GM21825 (cell line): ENCODE measurements at regions not wholly inside any gene's neighbourhood (a gene's known extent, or its start where the extent isn't known, plus 50 kb on each side); places are given as distances from the start of the nearest gene placed in this dataset.
"Not testable (repeated sequence)": the region's sequence is repeated elsewhere in the genome, so short reads cannot be mapped to it uniquely, and the experiment has no call there.

ENCODE experiments used
- ATAC-seq: cut with Tn5 transposase; IDR thresholded peaks from one replicate; pipeline ENCODE4 v1.9.1; 2021; ENCODE audit warnings: mild to moderate bottlenecking, moderate library complexity; ENCODE audit not compliant: unreplicated experiment

DNA sequence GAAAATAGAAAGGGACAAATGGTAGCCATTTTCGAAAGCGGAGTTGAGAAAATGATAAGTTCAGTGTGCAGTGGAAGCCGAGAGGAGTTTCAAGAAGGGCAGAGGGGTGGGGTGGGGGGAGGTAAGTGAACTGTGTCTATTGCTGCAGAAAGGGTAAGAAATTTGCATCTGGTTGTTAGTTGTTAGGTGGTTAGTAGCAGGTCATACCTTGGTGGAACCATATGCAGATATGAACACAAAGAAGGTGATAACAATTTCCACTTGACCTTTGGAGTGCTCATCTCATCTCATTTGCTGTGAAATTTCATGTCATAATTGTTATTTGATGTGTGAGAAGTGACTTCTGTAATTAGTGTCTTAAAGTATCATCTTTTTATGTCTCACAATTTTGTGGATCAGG, 288.2 kb downstream of the QKI start:
- no peak for ATAC-seq

DNA sequence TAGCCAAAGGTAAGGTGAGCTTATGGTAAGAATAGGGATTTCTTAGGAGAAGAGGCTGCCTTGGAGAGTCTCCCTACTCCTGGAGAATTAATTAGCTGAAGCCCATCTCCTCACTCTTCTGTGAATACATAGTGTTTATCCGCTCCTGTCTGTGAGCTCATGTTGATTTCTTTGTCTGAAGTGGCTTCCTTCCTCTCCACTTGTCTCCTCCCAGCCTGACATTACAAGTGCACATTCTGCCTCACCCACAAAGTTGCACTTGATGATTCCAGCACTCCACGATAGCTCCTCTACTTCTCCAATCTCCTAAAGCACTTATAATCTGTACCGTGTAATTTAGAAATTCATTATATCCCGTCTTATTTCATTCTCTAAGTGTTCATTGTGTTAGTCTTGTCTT, 287.2 kb downstream of the QKI start:
- ATAC-seq: no peak

DNA sequence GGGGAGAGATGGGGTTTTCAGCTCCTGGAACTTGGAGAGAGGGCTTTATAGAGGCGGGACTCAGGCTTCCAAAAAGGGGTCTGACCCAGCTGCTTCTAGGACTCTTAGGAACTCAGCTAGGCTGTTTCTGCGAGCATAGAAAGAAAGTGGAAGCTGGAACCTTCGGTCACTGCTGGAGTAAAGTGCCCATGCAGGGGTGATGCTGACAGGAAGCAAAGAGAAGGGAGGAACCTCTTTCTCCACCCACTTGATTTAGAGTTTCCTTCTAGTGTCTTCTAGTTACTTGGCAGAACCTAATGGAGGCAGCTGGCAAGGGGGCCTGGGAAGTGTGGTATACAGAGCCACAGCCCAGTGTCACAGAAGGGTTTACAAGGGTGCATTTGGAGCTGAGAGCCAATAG, 283.6 kb downstream of the QKI start:
- ATAC-seq: no peak

DNA sequence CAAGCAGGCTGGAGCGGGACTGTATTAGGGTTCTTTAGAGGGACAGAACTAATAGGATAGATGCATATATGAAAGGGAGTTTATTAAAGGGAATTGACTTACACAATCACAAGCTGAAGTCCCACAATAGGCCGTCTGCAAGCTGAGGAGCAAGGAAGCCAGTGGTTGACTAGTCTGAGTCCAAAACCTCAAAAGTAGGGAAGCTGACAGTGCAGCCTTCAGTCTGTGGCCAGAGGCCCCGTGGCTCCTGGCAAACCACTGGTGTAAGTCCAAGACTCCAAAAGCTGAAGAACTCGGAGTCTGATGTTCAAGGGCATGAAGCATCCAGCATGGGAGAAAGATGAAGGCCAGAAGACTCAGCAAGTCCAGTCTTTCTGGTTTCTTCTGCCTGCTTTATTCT, 281.8 kb downstream of the QKI start:
- not testable (repeated sequence) for ATAC-seq

DNA sequence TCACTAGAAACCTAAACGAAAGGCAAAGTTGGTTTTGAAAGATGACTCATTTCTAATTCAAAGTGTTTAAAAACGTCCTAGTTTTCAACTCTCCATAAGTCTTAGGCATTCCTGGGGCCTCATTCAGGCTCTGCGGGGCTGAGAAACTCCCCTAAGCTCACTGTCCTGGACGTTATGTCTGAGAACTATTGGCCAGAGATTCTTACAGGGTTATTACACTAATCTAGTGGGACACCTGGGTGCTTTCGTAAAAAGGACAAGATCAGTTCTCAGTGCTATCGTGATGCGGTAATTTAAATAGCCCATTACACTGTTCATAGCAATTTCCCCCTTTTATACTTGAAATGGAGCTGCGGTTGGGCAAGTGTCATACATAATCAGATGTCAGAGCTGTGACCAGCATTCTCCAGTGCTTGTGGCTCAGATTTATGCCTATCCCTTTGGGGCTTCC, 280.9 kb downstream of the QKI start:
- ATAC-seq: no peak

DNA sequence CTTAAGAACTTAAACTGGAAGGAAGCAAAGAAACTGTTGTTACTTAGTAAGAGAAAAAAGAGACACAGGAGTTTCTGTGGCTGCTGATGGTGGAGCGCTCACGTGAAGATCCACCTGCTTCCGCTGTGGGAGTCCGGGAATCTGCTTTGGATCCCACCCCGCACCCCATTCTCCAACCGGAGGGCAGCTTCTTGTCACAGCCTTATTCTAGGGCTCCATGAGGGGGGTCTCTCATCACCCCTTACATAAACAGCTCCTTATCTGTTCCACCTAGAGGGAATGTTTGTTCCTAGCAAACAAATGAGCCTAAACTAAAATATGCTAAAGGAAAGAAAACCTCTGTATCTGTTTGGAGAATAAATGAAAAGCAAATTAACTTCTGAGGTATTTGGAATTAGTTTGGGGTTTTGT, 280.5 kb downstream of the QKI start:
- ATAC-seq: no peak

DNA sequence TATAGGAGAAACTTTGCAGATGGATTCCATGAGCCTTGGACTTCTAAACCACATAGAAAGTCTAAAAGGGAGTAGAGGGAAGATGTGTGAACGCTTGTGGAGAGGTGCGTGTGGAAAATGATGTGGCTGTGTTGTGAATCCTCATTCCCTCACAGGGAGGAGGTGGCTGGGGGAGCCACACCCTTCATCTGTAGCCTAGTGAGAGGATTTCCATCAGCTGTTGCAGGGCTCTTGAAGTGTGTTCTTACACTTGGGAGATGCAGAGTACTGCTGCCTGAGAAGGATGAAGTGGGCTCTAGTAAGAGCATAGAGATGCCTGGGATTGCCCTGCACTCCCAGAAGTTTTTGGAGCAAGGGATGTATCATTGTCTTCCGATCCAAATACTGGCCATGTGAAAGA, 279.6 kb downstream of the QKI start:
- ATAC-seq: no peak

DNA sequence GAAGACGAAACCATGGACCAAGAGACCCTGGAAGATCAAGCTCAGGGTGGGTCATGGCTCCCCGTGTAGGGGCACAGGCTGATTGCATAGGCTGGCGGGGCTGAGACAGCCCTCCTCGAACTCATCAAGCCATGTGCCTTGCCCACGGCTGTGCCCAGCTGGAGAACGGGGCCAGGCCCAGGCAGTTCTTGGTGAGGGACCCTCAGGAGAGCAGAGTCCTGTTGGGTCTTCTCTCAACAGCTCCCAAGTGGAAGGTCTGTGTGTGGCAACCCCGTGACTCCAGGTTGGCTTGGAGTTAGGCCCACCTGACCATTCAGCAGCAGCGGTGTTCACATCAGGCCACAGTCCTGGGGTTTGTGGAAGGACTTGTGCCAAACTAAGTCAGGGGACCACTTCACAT, 276.5 kb downstream of the QKI start:
- no peak for ATAC-seq

DNA sequence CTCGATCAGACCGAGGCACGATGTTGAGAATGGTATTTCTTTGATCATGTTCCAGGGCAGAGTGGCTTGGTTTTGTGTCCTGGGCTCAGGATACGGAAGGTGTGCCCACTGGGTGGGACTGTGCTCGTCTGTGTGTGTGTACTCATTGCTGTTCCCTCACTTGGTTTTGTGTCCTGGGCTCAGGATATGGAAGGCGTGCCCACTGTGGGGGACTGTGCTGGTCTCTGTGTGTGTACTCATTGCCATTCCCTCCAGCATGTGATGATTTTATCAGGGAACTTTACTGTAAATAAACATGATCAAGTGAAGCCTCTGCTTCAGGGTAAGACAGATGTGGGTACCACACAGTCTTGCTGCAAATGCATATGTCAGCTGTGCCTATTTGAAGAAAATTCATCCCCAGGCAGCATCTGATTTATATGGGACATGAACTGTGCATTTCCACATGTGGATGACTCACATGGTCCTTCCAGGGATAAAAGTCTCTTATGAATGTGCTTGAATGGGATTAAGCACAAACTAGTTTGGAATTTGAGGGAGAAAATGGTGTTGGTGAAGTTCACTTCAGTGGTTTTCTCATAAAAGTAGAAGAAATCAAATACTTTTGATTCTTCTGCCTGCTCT, 274.3 kb downstream of the QKI start:
- no peak for ATAC-seq

DNA sequence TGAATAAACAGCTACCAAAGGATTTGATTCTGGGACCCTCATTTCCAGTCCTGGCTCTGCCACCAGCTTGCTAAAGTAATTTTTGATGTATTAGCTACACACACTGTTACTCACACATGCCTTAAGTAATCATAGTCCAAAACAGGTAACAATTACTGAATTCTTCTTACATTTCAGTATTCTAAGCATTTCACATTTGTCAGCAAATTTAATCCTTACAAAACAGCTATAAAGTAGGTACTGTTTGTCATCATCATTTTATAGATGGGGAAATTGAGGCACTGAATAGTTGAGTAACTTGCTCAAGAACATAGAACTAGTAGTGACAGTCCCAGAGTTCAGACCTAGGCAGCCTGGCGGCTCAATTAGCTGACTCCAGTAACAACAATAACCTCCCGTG, 272.6 kb downstream of the QKI start:
- no peak for ATAC-seq

DNA sequence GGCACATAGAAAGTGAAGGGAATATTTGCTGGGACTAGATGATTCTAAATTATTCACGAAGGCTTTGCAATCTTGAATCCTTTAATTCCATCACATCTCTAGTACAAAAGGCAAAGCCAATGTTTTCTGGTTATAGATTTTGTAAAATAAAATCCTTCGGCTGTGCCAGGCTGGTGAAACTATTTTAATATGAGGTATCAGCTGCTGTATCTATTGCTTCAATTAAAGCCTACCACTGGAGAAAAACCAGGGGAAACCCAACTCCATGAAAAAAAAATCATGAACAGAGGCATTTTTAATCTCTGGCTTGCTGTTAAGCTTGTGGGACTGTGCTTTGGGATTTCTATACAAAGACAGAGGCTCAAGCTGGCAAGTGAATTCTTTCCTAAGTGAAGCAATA, 271.8 kb downstream of the QKI start:
- ATAC-seq: no peak

DNA sequence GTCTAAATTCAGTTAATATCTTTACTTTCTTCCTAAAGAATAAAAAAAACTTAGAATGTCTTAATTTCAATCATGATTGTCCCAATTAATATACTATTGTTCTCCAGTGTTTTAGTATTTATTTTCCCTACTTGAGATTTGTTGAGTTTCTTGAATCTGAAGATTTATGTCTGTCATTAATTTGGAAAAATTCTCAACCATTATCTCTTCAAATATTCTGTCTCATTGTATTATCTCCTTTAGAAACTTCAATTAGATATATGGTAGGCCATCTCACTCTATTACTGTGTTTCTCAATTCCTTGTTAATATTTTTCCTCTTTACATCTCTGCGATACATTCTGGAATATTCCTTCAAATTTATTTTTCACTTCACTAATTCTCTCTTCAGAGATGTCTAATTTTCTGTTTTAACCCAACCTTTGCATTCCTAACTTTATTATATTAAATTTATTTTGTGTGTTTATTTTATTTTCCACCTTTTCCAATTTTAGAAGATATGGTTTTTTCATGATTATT, 268.6 kb downstream of the QKI start:
- ATAC-seq: no peak

DNA sequence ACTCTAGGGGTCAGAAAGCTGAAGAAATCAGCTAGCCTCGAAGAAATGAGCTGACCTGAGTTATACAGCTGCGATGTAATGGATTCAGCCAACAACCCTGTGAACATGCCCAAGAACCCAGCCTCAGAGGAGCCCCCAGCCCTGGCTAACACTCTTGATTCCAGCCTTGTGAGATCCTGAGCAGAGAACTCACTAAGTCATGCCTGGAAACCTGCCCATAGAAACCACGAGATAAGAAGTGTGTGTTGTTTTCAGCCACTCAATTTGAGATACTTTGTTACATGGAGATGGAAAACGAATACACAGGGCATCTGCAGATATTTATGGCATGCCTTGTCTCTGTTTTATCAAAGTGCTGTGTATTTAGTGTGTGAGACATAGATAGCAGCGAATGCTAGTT, 265.2 kb downstream of the QKI start:
- no peak for ATAC-seq

DNA sequence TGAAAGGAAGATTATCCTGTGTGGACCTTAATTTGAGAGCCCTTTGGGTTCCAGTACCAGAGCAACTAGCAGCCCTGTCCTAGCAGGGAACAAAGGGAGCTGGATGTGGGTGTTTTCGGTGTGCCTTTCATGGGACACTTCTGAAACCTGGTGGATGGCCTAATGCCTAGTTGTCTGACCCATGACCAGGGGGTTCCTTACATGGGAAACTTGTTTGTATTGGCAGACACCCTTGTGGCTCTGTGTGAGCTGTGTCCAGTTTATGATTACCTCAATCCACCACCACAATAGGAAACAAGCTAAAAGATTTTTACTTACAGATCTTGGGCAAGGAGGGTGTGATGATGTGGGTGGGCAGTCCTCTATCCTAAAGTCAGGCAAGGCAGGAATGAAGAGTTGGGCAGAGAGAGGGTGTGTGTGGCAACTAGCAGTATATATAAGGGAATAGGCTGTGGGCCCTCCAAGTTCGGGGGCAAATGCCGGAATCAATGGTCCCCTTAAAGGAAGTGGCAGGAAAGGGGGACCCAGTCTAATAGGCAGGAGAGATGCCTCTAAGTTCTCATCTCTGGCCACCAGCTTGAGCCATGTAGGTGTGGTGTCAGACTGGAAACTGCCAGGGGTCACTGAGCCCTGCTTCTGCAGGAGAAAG, 264.6 kb downstream of the QKI start:
- no peak for ATAC-seq

DNA sequence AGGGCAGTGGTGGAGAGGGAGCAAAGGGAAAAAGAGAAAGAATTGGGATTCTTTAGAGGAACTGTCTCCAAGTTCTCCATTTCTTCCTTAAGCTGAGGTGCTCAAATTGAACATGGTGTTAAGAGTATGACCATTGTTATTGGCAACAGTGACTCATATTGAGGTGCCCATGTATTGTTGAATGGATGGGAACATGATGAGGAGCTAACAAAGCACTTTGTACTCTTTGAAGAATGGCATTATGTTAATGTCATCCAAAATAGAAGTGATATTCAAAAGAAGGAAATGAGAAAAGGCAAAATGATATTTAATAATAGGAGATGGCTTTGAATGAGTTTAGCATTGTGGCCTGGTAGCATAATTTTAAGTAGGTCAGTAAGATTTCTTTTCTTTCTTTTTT, 261.1 kb downstream of the QKI start:
- ATAC-seq: no peak

DNA sequence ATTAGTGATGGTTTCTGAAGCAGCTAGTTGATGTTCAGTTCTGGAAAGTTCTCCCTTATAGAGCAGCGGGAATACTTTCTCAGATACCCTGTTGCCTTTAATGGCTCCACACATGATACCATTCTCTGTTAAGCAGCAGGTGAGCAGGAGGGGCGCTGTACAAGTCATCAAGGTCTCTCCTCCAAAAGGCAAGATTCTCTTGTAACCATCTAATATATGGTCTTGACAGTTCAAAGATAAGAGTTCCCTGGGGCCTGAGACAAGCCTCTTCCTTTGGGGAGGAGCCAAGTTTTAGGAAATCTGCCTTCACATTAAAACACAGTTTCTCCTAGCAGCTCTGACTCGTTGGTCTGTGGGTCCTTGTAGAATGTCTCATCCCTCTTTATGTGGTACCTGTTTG, 258.2 kb downstream of the QKI start:
- no peak for ATAC-seq

DNA sequence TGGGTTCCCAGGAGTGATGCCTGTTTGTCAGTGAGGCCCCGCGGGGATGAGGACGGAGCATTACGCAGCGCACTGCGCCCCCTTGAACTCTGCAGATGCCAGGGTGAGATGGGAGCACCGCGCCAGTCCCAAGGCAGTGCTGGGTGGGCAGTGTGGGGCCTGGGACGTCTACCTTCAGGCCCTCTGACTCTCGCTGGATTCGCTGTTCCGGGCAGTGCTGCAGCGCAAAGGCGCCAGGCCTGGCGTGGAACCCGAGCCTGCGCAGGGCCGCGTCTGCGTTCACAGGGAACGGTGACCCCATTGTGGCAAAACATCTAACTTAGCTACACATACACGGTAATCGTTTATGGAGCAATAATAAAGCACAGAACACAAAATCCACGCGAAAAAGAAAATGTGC, 257.3 kb downstream of the QKI start:
- ATAC-seq: no peak

DNA sequence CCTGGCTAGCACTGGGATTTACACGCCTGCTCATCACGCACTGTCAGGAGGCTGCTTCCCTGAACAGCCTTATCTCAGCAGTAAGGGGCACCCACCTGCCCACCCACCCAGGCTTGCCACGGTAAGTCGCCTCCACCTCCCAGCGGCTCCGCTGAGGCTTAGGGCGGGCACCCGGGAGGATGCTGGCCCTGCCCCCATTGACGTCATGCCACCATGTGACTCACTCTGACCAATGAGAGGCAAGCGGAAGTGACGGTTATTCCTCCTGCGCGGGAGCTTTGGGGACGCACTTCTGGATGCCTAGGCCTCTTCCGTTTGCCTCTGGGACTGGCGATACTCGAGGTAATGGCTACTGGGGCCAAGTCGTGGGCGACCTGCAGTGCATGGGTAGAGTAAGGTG, 256.8 kb downstream of the QKI start:
- no peak for ATAC-seq

DNA sequence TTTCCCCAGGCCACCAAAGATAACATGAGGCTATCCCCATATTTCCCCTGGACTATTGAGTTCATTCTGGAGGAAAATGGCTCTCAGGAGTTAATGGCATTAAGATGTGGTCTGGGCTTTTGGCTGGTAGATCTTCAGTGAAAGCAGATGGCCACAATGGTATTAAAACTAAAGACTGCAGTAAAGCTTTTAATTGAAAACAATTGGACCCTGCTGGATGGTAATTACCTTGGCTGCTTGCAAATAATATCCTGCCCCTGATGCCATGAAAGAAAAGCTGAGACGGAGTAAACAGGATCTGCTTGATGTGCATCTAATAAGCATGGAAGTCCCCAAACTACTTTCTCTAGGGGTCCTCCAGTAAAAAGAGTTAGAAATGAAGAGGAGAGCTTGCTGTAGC, 255.8 kb downstream of the QKI start:
- ATAC-seq: no peak

DNA sequence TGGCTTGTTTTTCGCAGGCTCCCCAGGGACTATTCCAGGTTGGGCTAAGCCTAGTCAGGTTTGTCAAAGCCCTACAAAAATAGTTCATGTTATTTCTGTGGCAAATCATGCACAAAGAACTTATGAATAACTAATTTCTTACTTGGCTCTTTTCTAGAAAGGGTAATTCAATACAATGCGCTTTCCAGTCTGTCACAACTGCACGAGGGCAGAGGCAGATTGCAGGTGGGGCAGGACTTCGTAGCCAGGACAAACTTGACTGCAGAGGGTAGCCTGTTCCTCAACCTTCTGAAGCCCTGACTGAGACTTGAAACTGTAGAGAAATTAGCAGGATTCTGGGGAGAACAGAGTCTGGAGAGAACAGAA, 253.5 kb downstream of the QKI start:
- peak; percentile 64 for ATAC-seq

DNA sequence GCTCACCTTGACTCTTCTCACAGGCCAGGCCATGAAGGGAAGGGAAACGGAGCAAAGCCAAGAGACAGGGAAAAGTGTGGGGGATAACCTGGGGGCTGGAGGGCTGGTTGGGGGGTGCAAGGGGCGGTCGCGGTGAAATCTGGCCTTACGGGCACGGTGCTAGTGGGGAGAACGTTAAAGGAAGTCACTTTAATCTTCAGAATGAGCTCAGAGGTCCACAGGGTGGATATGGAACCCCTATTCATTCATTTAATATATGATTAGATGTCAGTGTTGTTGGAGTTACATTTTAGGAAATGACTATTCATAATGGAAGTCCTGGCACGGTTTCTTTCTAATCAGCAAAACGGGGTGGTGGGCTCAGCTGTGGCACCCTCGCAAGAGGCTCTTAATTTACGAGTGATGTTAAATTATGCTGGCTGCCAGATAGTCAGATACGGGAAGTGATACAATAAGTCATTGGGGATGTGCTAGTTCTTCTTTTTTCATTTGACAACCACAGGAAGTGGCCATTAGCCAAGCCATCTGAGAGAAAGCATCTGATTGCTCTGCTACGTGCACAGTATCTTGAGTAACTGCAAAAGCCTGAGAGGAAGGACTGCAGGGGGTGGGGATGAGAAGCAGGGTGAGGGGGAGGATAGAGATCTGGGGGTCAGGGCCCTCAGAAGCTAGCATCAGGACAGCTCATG, 253.0 kb downstream of the QKI start:
- peak; percentile 96 for ATAC-seq

DNA sequence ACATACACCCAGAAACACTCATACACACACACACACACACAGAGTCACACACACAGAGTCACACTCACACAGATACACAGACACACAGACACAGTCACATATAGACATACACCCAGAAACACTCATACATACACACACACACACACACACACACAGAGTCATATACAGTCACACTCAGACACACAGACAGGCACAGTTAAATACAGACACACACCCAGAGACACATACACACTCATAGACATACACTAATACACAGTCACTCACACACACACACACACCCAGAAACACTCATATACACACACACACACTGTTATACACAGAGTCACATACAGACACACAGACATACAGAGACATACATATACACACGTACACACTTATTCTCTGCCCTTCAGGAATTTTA, 250.9 kb downstream of the QKI start:
- ATAC-seq: no peak
